K562 (cell line): ENCODE measurements at regions not wholly inside any gene's neighbourhood (a gene's known extent, or its start where the extent isn't known, plus 50 kb on each side); places are given as distances from the start of the nearest gene placed in this dataset.

ENCODE experiments used
- CHD4 ChIP-seq: fragments of 200-600 bp; sonication (generic); IDR thresholded peaks from 3 replicates; pipeline ENCODE4 v1.6.1; 2012; ENCODE audit warnings: low read depth, mild to moderate bottlenecking, mixed read lengths, low read length, inconsistent platforms; ENCODE audit not compliant: insufficient read depth, insufficient replicate concordance, poor library complexity, severe bottlenecking
- EGR1 ChIP-seq: fragments of 450-650 bp; conservative IDR thresholded peaks from 2 replicates; pipeline ENCODE4 v1.6.1; 2017; ENCODE audit warnings: mild to moderate bottlenecking
- KAT8 ChIP-seq: fragments of 450-650 bp; IDR thresholded peaks from 2 replicates; pipeline ENCODE4 v1.6.1; 2016; ENCODE audit warnings: low read depth, mild to moderate bottlenecking
- NFE2L1 ChIP-seq: fragments of 450-650 bp; IDR thresholded peaks from 2 replicates; pipeline ENCODE4 v1.6.1; 2016; ENCODE audit warnings: missing genetic modification characterization, low read depth, mild to moderate bottlenecking, missing compliant biosample characterization, moderate library complexity, borderline replicate concordance
- NRF1 ChIP-seq, 2 experiments: fragments of 450-650 bp; IDR thresholded peaks in 1 of 2; conservative IDR thresholded peaks in 1 of 2; 2 replicates each; pipeline ENCODE4 v1.6.1; 2014; ENCODE audit warnings: mild to moderate bottlenecking in 2 of 2
- POLR2A ChIP-seq: fragments of 450-650 bp; conservative IDR thresholded peaks from 2 replicates; pipeline ENCODE4 v1.6.1; 2016
- RBBP5 ChIP-seq: fragments of 200-600 bp; sonication (generic); IDR thresholded peaks from 2 replicates; pipeline ENCODE4 v1.6.1; 2012; ENCODE audit warnings: borderline replicate concordance, mild to moderate bottlenecking, low read length, control low read depth, inconsistent platforms; ENCODE audit not compliant: insufficient read depth, poor library complexity, severe bottlenecking
- ZBTB8A ChIP-seq: fragments of 450-650 bp; IDR thresholded peaks from 2 replicates; pipeline ENCODE4 v1.6.1; 2018; ENCODE audit warnings: mild to moderate bottlenecking, moderate library complexity; ENCODE audit not compliant: partially characterized antibody
- ZNF12 ChIP-seq: sonication (generic); formaldehyde crosslinking; IDR thresholded peaks from 2 replicates; pipeline ENCODE4 v1.4.0; 2020; ENCODE audit warnings: mild to moderate bottlenecking, missing genetic modification reagents
- ZNF324 ChIP-seq: fragments of 250-450 bp; sonication (Bioruptor Pico); IDR thresholded peaks from 2 replicates; pipeline ENCODE4 v1.4.0; 2020; ENCODE audit warnings: mild to moderate bottlenecking
- ZNF717 ChIP-seq: fragments of 250-450 bp; sonication (Bioruptor Pico); IDR thresholded peaks from 2 replicates; pipeline ENCODE4 v1.5.0; 2021
- TF ChIP-seq, protein P1 (sequence below), 3 experiments: IDR thresholded peaks in 2 of 3; conservative IDR thresholded peaks in 1 of 3; 2 replicates each; pipeline ENCODE4 v1.5.1; 2011 to 2012; ENCODE audit warnings: low read length in 3 of 3, mild to moderate bottlenecking in 3 of 3, control low read depth in 2 of 3, improper control_type of control experiment in 1 of 3, inconsistent platforms in 1 of 3, low read depth in 1 of 3, mixed read lengths in 1 of 3, moderate library complexity in 1 of 3; ENCODE audit not compliant: insufficient read depth in 2 of 3
- TF ChIP-seq, protein P2 (sequence below): sonication (generic); formaldehyde crosslinking; IDR thresholded peaks from 2 replicates; pipeline ENCODE4 v1.8.0; 2022; ENCODE audit warnings: missing genetic modification reagents, mild to moderate bottlenecking, borderline replicate concordance

DNA sequence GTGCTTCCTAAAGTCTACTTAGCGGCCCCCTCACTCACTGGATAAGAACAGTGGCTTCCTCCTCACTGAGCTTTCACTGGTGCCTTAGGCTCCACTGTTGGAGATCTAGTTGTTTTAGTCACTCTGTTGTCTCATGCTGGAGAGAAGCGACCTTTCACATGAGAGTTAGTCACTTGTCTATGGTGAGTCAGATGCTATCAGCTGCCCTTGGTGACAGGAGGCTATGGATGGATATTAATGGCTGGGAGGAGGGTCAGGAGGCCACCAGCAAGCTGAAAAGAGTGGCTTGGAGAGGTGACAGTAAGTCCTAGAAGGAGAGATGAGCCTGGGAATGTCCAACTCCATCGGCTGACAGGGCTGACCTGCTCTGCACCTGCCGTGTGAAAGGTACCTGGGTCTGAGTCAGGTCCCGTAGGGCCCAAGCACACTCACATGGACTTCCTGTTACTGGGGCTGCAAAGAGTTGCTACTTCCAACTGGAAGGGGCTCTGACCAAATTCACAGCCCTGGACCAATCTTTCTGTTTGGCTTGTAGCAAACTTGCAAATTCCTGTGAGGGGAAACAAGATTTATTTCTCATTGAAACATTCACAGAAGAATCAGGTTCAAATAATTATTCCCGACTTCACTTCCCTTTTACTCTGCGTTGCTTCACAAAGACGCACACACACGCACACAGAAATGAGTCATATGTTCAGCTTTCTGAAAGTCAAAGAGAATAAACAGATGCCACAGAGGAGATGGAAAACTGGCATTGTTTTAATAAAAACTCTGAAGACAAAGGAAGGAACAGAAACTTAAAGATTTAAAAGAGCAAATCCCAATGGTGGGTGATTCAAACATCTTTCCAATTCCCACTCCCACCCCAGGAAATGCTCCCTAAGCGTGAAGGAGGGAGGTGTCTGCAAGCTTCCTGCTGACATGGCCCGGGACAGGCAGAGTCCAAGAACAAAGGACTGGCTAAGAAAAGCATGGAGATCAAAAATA is 203.5 kb upstream of the TWIST2 start:
- TF ChIP-seq ZNF717 (CRISPR knock-in tag) (no peak), POLR2A (no peak), KAT8 (no peak), ZNF324 (CRISPR knock-in tag) (no peak), CHD4 (no peak), ZBTB8A (no peak), EGR1 (no peak), NFE2L1 (tag) (no peak), ZNF12 (CRISPR knock-in tag) (no peak), NRF1 (conservative IDR thresholded peaks at IDR 0.05 in 1 of 2, IDR thresholded peaks at IDR 0.05 in 1 of 2) (no peak), RBBP5 (no peak)
- TF ChIP-seq, protein P1, sequence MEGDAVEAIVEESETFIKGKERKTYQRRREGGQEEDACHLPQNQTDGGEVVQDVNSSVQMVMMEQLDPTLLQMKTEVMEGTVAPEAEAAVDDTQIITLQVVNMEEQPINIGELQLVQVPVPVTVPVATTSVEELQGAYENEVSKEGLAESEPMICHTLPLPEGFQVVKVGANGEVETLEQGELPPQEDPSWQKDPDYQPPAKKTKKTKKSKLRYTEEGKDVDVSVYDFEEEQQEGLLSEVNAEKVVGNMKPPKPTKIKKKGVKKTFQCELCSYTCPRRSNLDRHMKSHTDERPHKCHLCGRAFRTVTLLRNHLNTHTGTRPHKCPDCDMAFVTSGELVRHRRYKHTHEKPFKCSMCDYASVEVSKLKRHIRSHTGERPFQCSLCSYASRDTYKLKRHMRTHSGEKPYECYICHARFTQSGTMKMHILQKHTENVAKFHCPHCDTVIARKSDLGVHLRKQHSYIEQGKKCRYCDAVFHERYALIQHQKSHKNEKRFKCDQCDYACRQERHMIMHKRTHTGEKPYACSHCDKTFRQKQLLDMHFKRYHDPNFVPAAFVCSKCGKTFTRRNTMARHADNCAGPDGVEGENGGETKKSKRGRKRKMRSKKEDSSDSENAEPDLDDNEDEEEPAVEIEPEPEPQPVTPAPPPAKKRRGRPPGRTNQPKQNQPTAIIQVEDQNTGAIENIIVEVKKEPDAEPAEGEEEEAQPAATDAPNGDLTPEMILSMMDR (IDR thresholded peaks at IDR 0.05 in 2 of 3, conservative IDR thresholded peaks at IDR 0.05 in 1 of 3; ENCODE audit: insufficient read depth in 2 of 3, low read depth in 1 of 3, low read length in 3 of 3): no peak
- TF ChIP-seq, protein P2, sequence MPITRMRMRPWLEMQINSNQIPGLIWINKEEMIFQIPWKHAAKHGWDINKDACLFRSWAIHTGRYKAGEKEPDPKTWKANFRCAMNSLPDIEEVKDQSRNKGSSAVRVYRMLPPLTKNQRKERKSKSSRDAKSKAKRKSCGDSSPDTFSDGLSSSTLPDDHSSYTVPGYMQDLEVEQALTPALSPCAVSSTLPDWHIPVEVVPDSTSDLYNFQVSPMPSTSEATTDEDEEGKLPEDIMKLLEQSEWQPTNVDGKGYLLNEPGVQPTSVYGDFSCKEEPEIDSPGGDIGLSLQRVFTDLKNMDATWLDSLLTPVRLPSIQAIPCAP: no peak
